Neural progenitor cell (in vitro differentiated cells): ENCODE measurements at regions not wholly inside any gene's neighbourhood (a gene's known extent, or its start where the extent isn't known, plus 50 kb on each side); places are given as distances from the start of the nearest gene placed in this dataset.

Experiments
- EZH2 ChIP-seq: fragments of 200-600 bp; sonication (generic); IDR thresholded peaks from 2 replicates; pipeline ENCODE4 v1.6.1; 2017; ENCODE audit warnings: antibody characterized with exemption, mild to moderate bottlenecking, moderate library complexity
- TF ChIP-seq, protein P1 (sequence below): fragments of 200-600 bp; sonication (generic); IDR thresholded peaks from 2 replicates; pipeline ENCODE4 v1.5.1; 2017; ENCODE audit warnings: antibody characterized with exemption, mild to moderate bottlenecking

DNA sequence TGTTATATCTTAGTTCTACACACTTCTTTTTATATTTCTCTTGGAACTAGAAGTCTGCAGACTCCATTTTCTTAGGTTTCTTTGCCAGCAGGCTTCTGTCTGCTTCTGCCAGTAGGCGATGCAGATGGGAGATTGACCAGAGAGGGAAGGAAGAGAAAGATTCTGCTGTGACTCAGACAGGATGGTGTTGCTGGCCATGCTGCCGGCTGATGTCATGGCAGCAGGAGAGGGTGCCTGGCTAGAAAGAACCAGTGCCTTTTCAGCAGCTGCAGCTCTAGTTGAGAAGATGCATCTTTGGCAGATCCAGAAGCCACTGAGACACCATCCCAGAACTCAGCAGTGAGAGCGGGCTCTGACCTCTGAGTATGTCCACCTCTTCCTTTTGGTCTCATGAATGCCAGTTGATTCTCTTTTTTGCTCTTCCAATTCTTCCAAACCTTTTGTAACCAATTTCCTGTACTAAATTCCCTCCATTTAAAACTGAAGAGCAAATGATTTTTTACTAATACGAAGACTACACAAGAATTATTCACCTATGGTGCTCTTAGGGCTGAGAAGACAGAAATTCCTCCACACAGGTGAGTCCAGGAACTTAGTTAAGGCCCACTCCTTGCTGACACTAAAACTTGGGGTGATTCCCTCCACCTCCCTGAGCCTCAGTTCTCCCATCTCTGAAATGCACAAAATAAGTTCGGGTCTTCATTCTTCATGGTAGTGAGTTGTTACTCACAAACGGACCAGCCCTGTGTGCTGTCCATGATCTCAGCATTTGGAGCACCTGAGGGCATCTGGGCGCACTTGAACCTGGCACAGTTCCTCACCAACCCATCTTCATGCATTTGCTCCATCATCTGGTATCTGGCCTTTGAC is 200.7 kb downstream of the MYCN start:
- TF ChIP-seq, protein P1, sequence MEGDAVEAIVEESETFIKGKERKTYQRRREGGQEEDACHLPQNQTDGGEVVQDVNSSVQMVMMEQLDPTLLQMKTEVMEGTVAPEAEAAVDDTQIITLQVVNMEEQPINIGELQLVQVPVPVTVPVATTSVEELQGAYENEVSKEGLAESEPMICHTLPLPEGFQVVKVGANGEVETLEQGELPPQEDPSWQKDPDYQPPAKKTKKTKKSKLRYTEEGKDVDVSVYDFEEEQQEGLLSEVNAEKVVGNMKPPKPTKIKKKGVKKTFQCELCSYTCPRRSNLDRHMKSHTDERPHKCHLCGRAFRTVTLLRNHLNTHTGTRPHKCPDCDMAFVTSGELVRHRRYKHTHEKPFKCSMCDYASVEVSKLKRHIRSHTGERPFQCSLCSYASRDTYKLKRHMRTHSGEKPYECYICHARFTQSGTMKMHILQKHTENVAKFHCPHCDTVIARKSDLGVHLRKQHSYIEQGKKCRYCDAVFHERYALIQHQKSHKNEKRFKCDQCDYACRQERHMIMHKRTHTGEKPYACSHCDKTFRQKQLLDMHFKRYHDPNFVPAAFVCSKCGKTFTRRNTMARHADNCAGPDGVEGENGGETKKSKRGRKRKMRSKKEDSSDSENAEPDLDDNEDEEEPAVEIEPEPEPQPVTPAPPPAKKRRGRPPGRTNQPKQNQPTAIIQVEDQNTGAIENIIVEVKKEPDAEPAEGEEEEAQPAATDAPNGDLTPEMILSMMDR, result no peak
- no peak for TF ChIP-seq EZH2
